HEK293T (cell line): ENCODE measurements at regions not wholly inside any gene's neighbourhood (a gene's known extent, or its start where the extent isn't known, plus 50 kb on each side); places are given as distances from the start of the nearest gene placed in this dataset.
"Not testable (repeated sequence)": the region's sequence is repeated elsewhere in the genome, so short reads cannot be mapped to it uniquely, and the experiment has no call there.

Experiments
- CTCF ChIA-PET: fragments of 350-600 bp; formaldehyde crosslinking; extraction: SDS; loops from one replicate; lab custom pipeline; 2021; ENCODE audit warnings: antibody characterized with exemption, inconsistent platforms; lab: Yijun Ruan, JAX
- POLR2A ChIA-PET: fragments of 350-600 bp; formaldehyde crosslinking; extraction: SDS; loops from one replicate; lab custom pipeline; 2020; ENCODE audit warnings: antibody characterized with exemption, inconsistent platforms; lab: Yijun Ruan, JAX
- DNase-seq: peaks from one replicate; pipeline ENCODE4 v3.0.0; 2012; ENCODE audit warnings: mixed read lengths; ENCODE audit errors: extremely low spot score
- ARNT ChIP-seq: fragments of 450-650 bp; IDR thresholded peaks from 2 replicates; pipeline ENCODE4 v1.6.1; 2017; ENCODE audit warnings: mild to moderate bottlenecking
- BHLHE40 ChIP-seq: fragments of 450-650 bp; IDR thresholded peaks from 2 replicates; pipeline ENCODE4 v1.6.1; 2016; ENCODE audit warnings: mild to moderate bottlenecking, moderate library complexity, borderline replicate concordance
- CTBP1 ChIP-seq: fragments of 450-650 bp; IDR thresholded peaks from 2 replicates; pipeline ENCODE4 v1.6.1; 2016; ENCODE audit warnings: borderline replicate concordance
- ELF4 ChIP-seq: fragments of 450-650 bp; IDR thresholded peaks from 2 replicates; pipeline ENCODE4 v1.6.1; 2017; ENCODE audit warnings: antibody characterized with exemption
- FOXA1 ChIP-seq: fragments of 450-650 bp; IDR thresholded peaks from 2 replicates; pipeline ENCODE4 v1.6.1; 2016; ENCODE audit warnings: mild to moderate bottlenecking
- FOXK2 ChIP-seq: fragments of 450-650 bp; IDR thresholded peaks from 2 replicates; pipeline ENCODE4 v1.6.1; 2016; ENCODE audit warnings: mild to moderate bottlenecking
- FOXM1 ChIP-seq: fragments of 450-650 bp; IDR thresholded peaks from 2 replicates; pipeline ENCODE4 v1.6.1; 2017; ENCODE audit warnings: mild to moderate bottlenecking, borderline replicate concordance
- HDGF ChIP-seq: fragments of 450-650 bp; IDR thresholded peaks from 2 replicates; pipeline ENCODE4 v1.6.1; 2017; ENCODE audit warnings: antibody characterized with exemption, borderline replicate concordance
- L3MBTL2 ChIP-seq: fragments of 450-650 bp; conservative IDR thresholded peaks from 2 replicates; pipeline ENCODE4 v1.6.1; 2016; ENCODE audit warnings: mild to moderate bottlenecking
- LEF1 ChIP-seq: fragments of 450-650 bp; IDR thresholded peaks from 2 replicates; pipeline ENCODE4 v1.6.1; 2017; ENCODE audit warnings: mild to moderate bottlenecking, borderline replicate concordance
- NFRKB ChIP-seq: fragments of 450-650 bp; IDR thresholded peaks from 2 replicates; pipeline ENCODE4 v1.6.1; 2016; ENCODE audit warnings: mild to moderate bottlenecking, moderate library complexity
- PKNOX1 ChIP-seq: fragments of 450-650 bp; IDR thresholded peaks from 2 replicates; pipeline ENCODE4 v1.6.1; 2016
- SP1 ChIP-seq: fragments of 450-650 bp; IDR thresholded peaks from 2 replicates; pipeline ENCODE4 v1.6.1; 2017
- SUZ12 ChIP-seq: fragments of 450-650 bp; IDR thresholded peaks from 2 replicates; pipeline ENCODE4 v1.6.1; 2016; ENCODE audit warnings: mild to moderate bottlenecking
- TARDBP ChIP-seq: fragments of 450-650 bp; IDR thresholded peaks from 2 replicates; pipeline ENCODE4 v1.6.1; 2016
- ZNF384 ChIP-seq: fragments of 450-650 bp; IDR thresholded peaks from 2 replicates; pipeline ENCODE4 v1.6.1; 2016

- POLR2A ChIA-PET = no interaction called here
- CTCF ChIA-PET = no interaction called here
Measured at GRCh38 chr7:29639886-29640595, 76.4 kb downstream of the PRR15 start.

GRCh38 chr7:29641651-29642050 lies 78.0 kb downstream of the PRR15 start:
- no peak for TF ChIP-seq ARNT
- no peak for TF ChIP-seq LEF1
- TF ChIP-seq ELF4 = no peak
- no peak for TF ChIP-seq SUZ12
- no peak for TF ChIP-seq FOXK2
- ChIA-PET CTCF (interaction anchor here (0.7 kb wide), 1 partner anchor 881 kb away, joined by 3 read pairs; no protein-coding TSS in a partner anchor), POLR2A (no interaction called here)
- no peak for DNase-seq

More at GRCh38 chr7:29639886-29640595, 76.4 kb downstream of the PRR15 start:
- DNase-seq = no peak
- TF ChIP-seq FOXA1 = no peak
- TF ChIP-seq HDGF = no peak
- TF ChIP-seq SP1 = no peak
- TF ChIP-seq TARDBP = no peak
- TF ChIP-seq CTBP1 = no peak

DNA sequence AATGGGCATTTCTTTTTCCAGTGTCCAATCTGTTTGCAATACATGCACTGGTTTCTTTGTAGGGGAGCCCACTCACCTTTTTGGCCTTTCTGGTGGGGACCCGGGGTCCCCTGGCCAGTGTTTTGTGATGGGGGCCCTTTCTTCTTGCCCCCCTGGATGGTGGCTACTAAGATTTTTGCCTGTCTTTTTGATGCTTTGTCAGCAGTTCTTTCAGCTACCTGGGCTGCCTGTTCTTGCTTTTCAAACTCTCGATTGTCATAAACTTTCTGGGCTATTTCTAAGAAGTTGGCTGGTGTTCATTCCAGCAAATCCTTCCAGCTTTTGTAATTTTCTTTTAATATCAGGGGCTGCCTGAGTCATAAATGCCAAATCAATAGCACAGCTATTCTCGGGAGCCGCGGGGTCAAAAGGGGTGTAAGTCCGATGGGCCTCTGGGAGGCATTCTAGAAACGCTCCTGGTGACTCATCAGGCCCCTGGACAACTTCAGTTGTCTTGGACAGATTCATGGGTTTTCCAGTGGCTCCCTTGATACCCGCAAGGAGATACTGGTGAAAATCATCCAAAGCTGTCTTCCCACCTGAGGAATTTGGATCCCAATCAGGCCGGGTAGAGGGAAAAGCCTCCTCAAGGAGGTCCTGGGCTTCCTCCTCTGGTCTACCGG lies 79.0 kb downstream of the PRR15 start:
- DNase-seq = no peak
- TF ChIP-seq ZNF384 (no peak), ELF4 (no peak), TARDBP (no peak), HDGF (no peak)
- POLR2A ChIA-PET = no interaction called here
- CTCF ChIA-PET = interaction anchor here (0.7 kb wide), 1 partner anchor 425 kb away, joined by 3 read pairs; no protein-coding TSS in a partner anchor

GRCh38 chr7:29646116-29646515 lies 82.5 kb downstream of the PRR15 start:
- POLR2A ChIA-PET, CTCF ChIA-PET, DNase-seq: not testable (repeated sequence)

- ChIA-PET POLR2A (no interaction called here), CTCF (no interaction called here)
- TF ChIP-seq SUZ12 = no peak
- TF ChIP-seq ARNT = no peak
- no peak for TF ChIP-seq LEF1
- no peak for TF ChIP-seq SP1
- TF ChIP-seq CTBP1 = no peak
- TF ChIP-seq ELF4 = no peak
- no peak for TF ChIP-seq L3MBTL2
- TF ChIP-seq BHLHE40 = no peak
- TF ChIP-seq PKNOX1 = no peak
- TF ChIP-seq FOXM1 = no peak
- no peak for TF ChIP-seq FOXK2
- no peak for TF ChIP-seq TARDBP
- no peak for TF ChIP-seq HDGF
- TF ChIP-seq NFRKB = no peak
- no peak for TF ChIP-seq ZNF384
- DNase-seq = no peak
Measured at GRCh38 chr7:29647020-29647654, 83.5 kb downstream of the PRR15 start.

GRCh38 chr7:29647691-29648210 lies 84.1 kb downstream of the PRR15 start:
- DNase-seq, POLR2A ChIA-PET, CTCF ChIA-PET: not testable (repeated sequence)

- ChIA-PET POLR2A (no interaction called here), CTCF (no interaction called here)
- DNase-seq = no peak
- no peak for TF ChIP-seq HDGF
- TF ChIP-seq FOXA1 = no peak
- no peak for TF ChIP-seq SP1
- no peak for TF ChIP-seq LEF1
- TF ChIP-seq BHLHE40 = no peak
- TF ChIP-seq L3MBTL2 = no peak
- no peak for TF ChIP-seq NFRKB
Measured at GRCh38 chr7:29649028-29649716, 85.5 kb downstream of the PRR15 start.

GRCh38 chr7:29649876-29650275 lies 86.2 kb downstream of the PRR15 start:
- no peak for DNase-seq
- TF ChIP-seq NFRKB (no peak), SP1 (no peak), HDGF (no peak), FOXA1 (no peak), FOXK2 (no peak), LEF1 (no peak), PKNOX1 (no peak), CTBP1 (no peak), L3MBTL2 (no peak), SUZ12 (no peak), TARDBP (no peak)
- CTCF ChIA-PET = no interaction called here
- POLR2A ChIA-PET = no interaction called here
